Testis (tissue), 2 donors: ENCODE measurements at regions not wholly inside any gene's neighbourhood (a gene's known extent, or its start where the extent isn't known, plus 50 kb on each side); places are given as distances from the start of the nearest gene placed in this dataset.

Experiments
- POLR2A ChIP-seq: fragments of 450-650 bp; IDR thresholded peaks from one replicate; pipeline ENCODE4 v1.6.1; 2017; ENCODE audit warnings: antibody characterized with exemption, mild to moderate bottlenecking, moderate library complexity
- TF ChIP-seq, protein P1 (sequence below), 3 experiments: fragments of 450-650 bp in 2 of 3; fragments of 200-600 bp in 1 of 3; sonication (generic) in 1 of 3; IDR thresholded peaks; one replicate each; pipeline ENCODE4 v1.5.1; 2016 to 2019; ENCODE audit warnings: antibody characterized with exemption in 3 of 3, mild to moderate bottlenecking in 2 of 3, moderate library complexity in 1 of 3

- TF ChIP-seq, protein P1, sequence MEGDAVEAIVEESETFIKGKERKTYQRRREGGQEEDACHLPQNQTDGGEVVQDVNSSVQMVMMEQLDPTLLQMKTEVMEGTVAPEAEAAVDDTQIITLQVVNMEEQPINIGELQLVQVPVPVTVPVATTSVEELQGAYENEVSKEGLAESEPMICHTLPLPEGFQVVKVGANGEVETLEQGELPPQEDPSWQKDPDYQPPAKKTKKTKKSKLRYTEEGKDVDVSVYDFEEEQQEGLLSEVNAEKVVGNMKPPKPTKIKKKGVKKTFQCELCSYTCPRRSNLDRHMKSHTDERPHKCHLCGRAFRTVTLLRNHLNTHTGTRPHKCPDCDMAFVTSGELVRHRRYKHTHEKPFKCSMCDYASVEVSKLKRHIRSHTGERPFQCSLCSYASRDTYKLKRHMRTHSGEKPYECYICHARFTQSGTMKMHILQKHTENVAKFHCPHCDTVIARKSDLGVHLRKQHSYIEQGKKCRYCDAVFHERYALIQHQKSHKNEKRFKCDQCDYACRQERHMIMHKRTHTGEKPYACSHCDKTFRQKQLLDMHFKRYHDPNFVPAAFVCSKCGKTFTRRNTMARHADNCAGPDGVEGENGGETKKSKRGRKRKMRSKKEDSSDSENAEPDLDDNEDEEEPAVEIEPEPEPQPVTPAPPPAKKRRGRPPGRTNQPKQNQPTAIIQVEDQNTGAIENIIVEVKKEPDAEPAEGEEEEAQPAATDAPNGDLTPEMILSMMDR (IDR thresholded peaks at IDR 0.05) = no peak
- TF ChIP-seq POLR2A = no peak
Measured at GRCh38 chr6:138678168-138678567, 95.4 kb upstream of the CCDC28A start.
